Transverse colon (tissue), 4 donors: ENCODE measurements at regions not wholly inside any gene's neighbourhood (a gene's known extent, or its start where the extent isn't known, plus 50 kb on each side); places are given as distances from the start of the nearest gene placed in this dataset.

Source experiments
- POLR2AphosphoS5 ChIP-seq, 3 donors: sonication (generic); formaldehyde crosslinking; IDR thresholded peaks; one replicate each; pipeline ENCODE4 v1.6.1; 2016; ENCODE audit warnings: antibody characterized with exemption in 3 of 3
- TF ChIP-seq, protein P1 (sequence below), 5 experiments: fragments of 200-600 bp in 3 of 5; fragments of 450-650 bp in 2 of 5; sonication (generic) in 3 of 5; IDR thresholded peaks; 1 replicate in 2 of 5; 2 replicates in 3 of 5; pipeline ENCODE4 v1.5.1; 2016 to 2017; ENCODE audit warnings: antibody characterized with exemption in 5 of 5, inconsistent platforms in 3 of 5, mild to moderate bottlenecking in 2 of 5, moderate library complexity in 1 of 5

DNA sequence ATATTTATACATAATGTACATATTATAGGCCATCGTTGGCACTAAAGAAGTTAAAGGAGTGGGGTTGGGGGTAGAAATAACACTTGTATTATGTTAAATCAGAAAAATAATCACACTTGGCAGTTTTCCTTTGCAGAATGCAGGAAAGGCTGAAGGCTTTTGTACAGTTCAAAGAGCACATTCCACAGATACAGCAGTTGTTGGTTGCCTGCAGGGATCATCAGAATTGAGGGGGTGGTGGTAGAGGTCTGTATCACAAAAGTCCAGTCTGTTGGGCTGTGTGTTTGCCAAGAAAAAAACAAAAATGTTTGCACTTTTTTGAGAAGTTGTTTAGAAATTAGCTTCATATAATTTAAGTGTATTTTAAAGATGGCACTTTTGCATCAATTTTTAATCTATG lies 231.8 kb upstream of the FOXP2 start:
- TF ChIP-seq, protein P1, sequence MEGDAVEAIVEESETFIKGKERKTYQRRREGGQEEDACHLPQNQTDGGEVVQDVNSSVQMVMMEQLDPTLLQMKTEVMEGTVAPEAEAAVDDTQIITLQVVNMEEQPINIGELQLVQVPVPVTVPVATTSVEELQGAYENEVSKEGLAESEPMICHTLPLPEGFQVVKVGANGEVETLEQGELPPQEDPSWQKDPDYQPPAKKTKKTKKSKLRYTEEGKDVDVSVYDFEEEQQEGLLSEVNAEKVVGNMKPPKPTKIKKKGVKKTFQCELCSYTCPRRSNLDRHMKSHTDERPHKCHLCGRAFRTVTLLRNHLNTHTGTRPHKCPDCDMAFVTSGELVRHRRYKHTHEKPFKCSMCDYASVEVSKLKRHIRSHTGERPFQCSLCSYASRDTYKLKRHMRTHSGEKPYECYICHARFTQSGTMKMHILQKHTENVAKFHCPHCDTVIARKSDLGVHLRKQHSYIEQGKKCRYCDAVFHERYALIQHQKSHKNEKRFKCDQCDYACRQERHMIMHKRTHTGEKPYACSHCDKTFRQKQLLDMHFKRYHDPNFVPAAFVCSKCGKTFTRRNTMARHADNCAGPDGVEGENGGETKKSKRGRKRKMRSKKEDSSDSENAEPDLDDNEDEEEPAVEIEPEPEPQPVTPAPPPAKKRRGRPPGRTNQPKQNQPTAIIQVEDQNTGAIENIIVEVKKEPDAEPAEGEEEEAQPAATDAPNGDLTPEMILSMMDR (IDR thresholded peaks at IDR 0.05) = no peak
- TF ChIP-seq POLR2AphosphoS5 (IDR thresholded peaks at IDR 0.05) = no peak
